HEK293 (cell line): ENCODE measurements at regions not wholly inside any gene's neighbourhood (a gene's known extent, or its start where the extent isn't known, plus 50 kb on each side); places are given as distances from the start of the nearest gene placed in this dataset.

Experiments
- CTCF ChIA-PET: fragments of 350-600 bp; formaldehyde crosslinking; extraction: SDS; loops from one replicate; lab custom pipeline; 2021; ENCODE audit warnings: antibody characterized with exemption; lab: Yijun Ruan, JAX
- POLR2A ChIA-PET: fragments of 300-600 bp; formaldehyde crosslinking; extraction: SDS; loops from one replicate; lab custom pipeline; 2020; ENCODE audit warnings: antibody characterized with exemption, inconsistent platforms; lab: Yijun Ruan, JAX
- H3K27ac ChIP-seq: fragments of 200-500 bp; sonication (Bioruptor generic); 2 replicates; pipeline ENCODE4 v1.5.1; 2014; ENCODE audit warnings: low read depth, low read length, control low read depth, inconsistent platforms; ENCODE audit errors: extremely low read depth
- H3K36me3 ChIP-seq, 2 experiments: fragments of 200-500 bp in 1 of 2; sonication (Bioruptor generic) in 1 of 2; 1 replicate in 1 of 2; 2 replicates in 1 of 2; pipeline ENCODE4 v1.5.1; 2014 to 2017; ENCODE audit warnings: inconsistent platforms in 2 of 2, low read length in 2 of 2; ENCODE audit not compliant: control insufficient read depth in 2 of 2, insufficient read depth in 1 of 2
- H3K4me1 ChIP-seq: fragments of 200-500 bp; sonication (Bioruptor generic); 2 replicates; pipeline ENCODE4 v1.5.1; 2014; ENCODE audit warnings: mild to moderate bottlenecking, low read length, inconsistent platforms; ENCODE audit not compliant: control insufficient read depth, insufficient read depth
- H3K4me3 ChIP-seq: 2 replicates; pipeline ENCODE4 v1.5.1; 2011; ENCODE audit warnings: low read depth, mild to moderate bottlenecking, control low read depth, low read length, moderate library complexity
- H3K9me3 ChIP-seq: fragments of 200-500 bp; sonication (Bioruptor generic); 2 replicates; pipeline ENCODE4 v1.5.1; 2014; ENCODE audit warnings: low read depth, low read length, inconsistent platforms; ENCODE audit not compliant: control insufficient read depth, insufficient read depth
- KLF8 ChIP-seq: fragments of 450-650 bp; formaldehyde crosslinking; IDR thresholded peaks from 2 replicates; pipeline ENCODE4 v1.5.1; 2016; ENCODE audit warnings: missing biosample characterization, missing genetic modification characterization
- PRDM1 ChIP-seq: fragments of 450-650 bp; formaldehyde crosslinking; IDR thresholded peaks from 2 replicates; pipeline ENCODE4; 2016; ENCODE audit warnings: missing biosample characterization, missing genetic modification characterization
- ZBTB26 ChIP-seq: fragments of 450-650 bp; formaldehyde crosslinking; optimal IDR thresholded peaks from 2 replicates; pipeline ENCODE3; 2016; ENCODE audit warnings: missing biosample characterization, mild to moderate bottlenecking, missing genetic modification characterization
- ZBTB49 ChIP-seq: fragments of 450-650 bp; formaldehyde crosslinking; IDR thresholded peaks from 2 replicates; pipeline ENCODE4 v1.5.1; 2016; ENCODE audit warnings: missing biosample characterization, missing genetic modification characterization, low read depth
- ZEB2 ChIP-seq: fragments of 450-650 bp; formaldehyde crosslinking; IDR thresholded peaks from 2 replicates; pipeline ENCODE4 v1.5.1; 2016; ENCODE audit warnings: missing biosample characterization, missing genetic modification characterization
- ZFHX2 ChIP-seq: fragments of 450-650 bp; formaldehyde crosslinking; conservative IDR thresholded peaks from 2 replicates; pipeline ENCODE4 v1.5.1; 2016; ENCODE audit warnings: missing biosample characterization, missing genetic modification characterization
- ZFP41 ChIP-seq: fragments of 450-650 bp; formaldehyde crosslinking; IDR thresholded peaks from 2 replicates; pipeline ENCODE4 v1.5.1; 2016; ENCODE audit warnings: missing biosample characterization, missing genetic modification characterization, borderline replicate concordance
- ZIC2 ChIP-seq: fragments of 450-650 bp; formaldehyde crosslinking; IDR thresholded peaks from 2 replicates; pipeline ENCODE4 v1.5.1; 2016; ENCODE audit warnings: missing biosample characterization, missing genetic modification characterization
- ZNF292 ChIP-seq: fragments of 450-650 bp; formaldehyde crosslinking; IDR thresholded peaks from 2 replicates; pipeline ENCODE4 v1.5.1; 2016; ENCODE audit warnings: low read depth, missing biosample characterization, missing genetic modification characterization, borderline replicate concordance
- ZNF335 ChIP-seq: fragments of 450-650 bp; formaldehyde crosslinking; conservative IDR thresholded peaks from 2 replicates; pipeline ENCODE4 v1.5.1; 2016; ENCODE audit warnings: missing biosample characterization, missing genetic modification characterization
- ZNF404 ChIP-seq: fragments of 450-650 bp; formaldehyde crosslinking; IDR thresholded peaks from 2 replicates; pipeline ENCODE4 v1.5.1; 2017; ENCODE audit warnings: missing biosample characterization, missing genetic modification characterization
- ZNF426 ChIP-seq: fragments of 450-650 bp; formaldehyde crosslinking; IDR thresholded peaks from 2 replicates; pipeline ENCODE4 v1.5.1; 2017; ENCODE audit warnings: missing biosample characterization, missing genetic modification characterization, mild to moderate bottlenecking, inconsistent platforms, moderate library complexity
- ZNF473 ChIP-seq: fragments of 450-650 bp; formaldehyde crosslinking; IDR thresholded peaks from 2 replicates; pipeline ENCODE4 v1.5.1; 2017; ENCODE audit warnings: missing biosample characterization, missing genetic modification characterization
- ZNF488 ChIP-seq: fragments of 450-650 bp; formaldehyde crosslinking; IDR thresholded peaks from 2 replicates; pipeline ENCODE4 v1.5.1; 2016; ENCODE audit warnings: missing biosample characterization, missing genetic modification characterization
- ZNF530 ChIP-seq: fragments of 450-650 bp; formaldehyde crosslinking; IDR thresholded peaks from 2 replicates; pipeline ENCODE4 v1.5.1; 2016; ENCODE audit warnings: low read depth, missing biosample characterization, missing genetic modification characterization
- ZNF555 ChIP-seq: fragments of 450-650 bp; formaldehyde crosslinking; conservative IDR thresholded peaks from 2 replicates; pipeline ENCODE4 v1.5.1; 2017; ENCODE audit warnings: missing biosample characterization, mild to moderate bottlenecking, missing genetic modification characterization, inconsistent platforms
- ZNF596 ChIP-seq: fragments of 450-650 bp; IDR thresholded peaks from 2 replicates; pipeline ENCODE4 v1.5.0; 2018; ENCODE audit warnings: missing biosample characterization, mild to moderate bottlenecking, missing genetic modification characterization, moderate library complexity
- ZNF610 ChIP-seq: fragments of 450-650 bp; formaldehyde crosslinking; IDR thresholded peaks from 2 replicates; pipeline ENCODE4 v1.5.1; 2016; ENCODE audit warnings: missing biosample characterization, missing genetic modification characterization, borderline replicate concordance
- ZNF654 ChIP-seq: fragments of 450-650 bp; formaldehyde crosslinking; IDR thresholded peaks from 2 replicates; pipeline ENCODE4 v1.5.1; 2016; ENCODE audit warnings: low read depth, missing biosample characterization, missing genetic modification characterization
- ZNF768 ChIP-seq: fragments of 450-650 bp; formaldehyde crosslinking; IDR thresholded peaks from 2 replicates; pipeline ENCODE4 v1.5.1; 2018; ENCODE audit warnings: missing biosample characterization, mild to moderate bottlenecking, missing genetic modification characterization
- ZNF776 ChIP-seq: fragments of 450-650 bp; formaldehyde crosslinking; IDR thresholded peaks from 2 replicates; pipeline ENCODE4 v1.5.0; 2017; ENCODE audit warnings: missing biosample characterization, missing genetic modification characterization, borderline replicate concordance
- TF ChIP-seq, protein P1 (sequence below): sonication (generic); formaldehyde crosslinking; IDR thresholded peaks from 2 replicates; pipeline ENCODE4 v1.8.1; 2022; ENCODE audit warnings: mild to moderate bottlenecking, moderate library complexity, missing genetic modification reagents
- TF ChIP-seq, protein P2 (sequence below): fragments of 450-650 bp; formaldehyde crosslinking; IDR thresholded peaks from 2 replicates; pipeline ENCODE4 v1.5.1; 2016; ENCODE audit warnings: missing biosample characterization, missing genetic modification characterization
- TF ChIP-seq, protein P3 (sequence below): fragments of 450-650 bp; formaldehyde crosslinking; IDR thresholded peaks from 2 replicates; pipeline ENCODE4 v1.5.1; 2016; ENCODE audit warnings: missing biosample characterization, missing genetic modification characterization
- TF ChIP-seq, protein P4 (sequence below): fragments of 450-650 bp; IDR thresholded peaks from 2 replicates; pipeline ENCODE4 v1.5.1; 2018; ENCODE audit warnings: missing biosample characterization, missing genetic modification characterization

DNA sequence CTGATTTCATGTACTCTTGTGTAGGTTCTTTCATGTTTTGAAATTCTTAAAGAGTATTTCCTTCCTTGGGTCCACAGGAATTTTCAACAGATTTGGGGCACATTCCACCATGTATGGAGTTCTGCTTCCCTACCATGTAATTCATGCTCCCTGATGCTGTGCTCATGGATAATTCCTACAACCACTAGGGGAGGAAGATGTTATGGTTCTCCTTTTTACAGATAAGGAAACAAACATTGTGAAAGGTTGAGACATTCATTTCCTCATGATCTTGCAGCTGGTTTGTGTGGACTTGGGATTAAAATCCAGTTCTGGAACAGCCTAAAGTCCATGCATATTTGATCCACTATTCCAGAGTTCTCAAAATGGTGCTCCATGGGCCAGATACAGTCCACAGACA lies 174.9 kb upstream of the FRMD4B start:
- Histone ChIP-seq H3K4me3 (no peak overlapping the region), H3K27ac (no peak overlapping the region), H3K36me3 (no peaks in the 10 kb centered on the region), H3K9me3 (no peaks in the 10 kb centered on the region), H3K4me1 (no peaks in the 10 kb centered on the region)
- ChIA-PET POLR2A (no interaction called here), CTCF (interaction anchor here (0.6 kb wide), 1 partner anchor 192 kb away, joined by 5 read pairs; no protein-coding TSS in a partner anchor)
- no peak for TF ChIP-seq ZNF610 (tag by site-specific recombination)
- TF ChIP-seq, protein P1, sequence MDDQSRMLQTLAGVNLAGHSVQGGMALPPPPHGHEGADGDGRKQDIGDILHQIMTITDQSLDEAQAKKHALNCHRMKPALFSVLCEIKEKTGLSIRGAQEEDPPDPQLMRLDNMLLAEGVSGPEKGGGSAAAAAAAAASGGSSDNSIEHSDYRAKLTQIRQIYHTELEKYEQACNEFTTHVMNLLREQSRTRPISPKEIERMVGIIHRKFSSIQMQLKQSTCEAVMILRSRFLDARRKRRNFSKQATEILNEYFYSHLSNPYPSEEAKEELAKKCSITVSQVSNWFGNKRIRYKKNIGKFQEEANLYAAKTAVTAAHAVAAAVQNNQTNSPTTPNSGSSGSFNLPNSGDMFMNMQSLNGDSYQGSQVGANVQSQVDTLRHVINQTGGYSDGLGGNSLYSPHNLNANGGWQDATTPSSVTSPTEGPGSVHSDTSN (CRISPR knock-in tag) = no peak
- no peak for TF ChIP-seq ZNF555 (tag by site-specific recombination)
- TF ChIP-seq ZNF473 (tag by site-specific recombination) = no peak
- no peak for TF ChIP-seq ZNF426 (tag by site-specific recombination)
- no peak for TF ChIP-seq ZNF654
- no peak for TF ChIP-seq KLF8 (tag by site-specific recombination)
- TF ChIP-seq, protein P2, sequence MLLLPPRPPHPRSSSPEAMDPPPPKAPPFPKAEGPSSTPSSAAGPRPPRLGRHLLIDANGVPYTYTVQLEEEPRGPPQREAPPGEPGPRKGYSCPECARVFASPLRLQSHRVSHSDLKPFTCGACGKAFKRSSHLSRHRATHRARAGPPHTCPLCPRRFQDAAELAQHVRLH (tag by site-specific recombination) = no peak
- TF ChIP-seq ZFHX2 (tag by site-specific recombination) = no peak
- TF ChIP-seq ZNF596 (tag by site-specific recombination) = no peak
- no peak for TF ChIP-seq PRDM1 (tag by site-specific recombination)
- no peak for TF ChIP-seq ZNF768 (tag by site-specific recombination)
- TF ChIP-seq ZNF776 (tag by site-specific recombination) = no peak
- TF ChIP-seq ZNF335 (tag by site-specific recombination) = no peak

DNA sequence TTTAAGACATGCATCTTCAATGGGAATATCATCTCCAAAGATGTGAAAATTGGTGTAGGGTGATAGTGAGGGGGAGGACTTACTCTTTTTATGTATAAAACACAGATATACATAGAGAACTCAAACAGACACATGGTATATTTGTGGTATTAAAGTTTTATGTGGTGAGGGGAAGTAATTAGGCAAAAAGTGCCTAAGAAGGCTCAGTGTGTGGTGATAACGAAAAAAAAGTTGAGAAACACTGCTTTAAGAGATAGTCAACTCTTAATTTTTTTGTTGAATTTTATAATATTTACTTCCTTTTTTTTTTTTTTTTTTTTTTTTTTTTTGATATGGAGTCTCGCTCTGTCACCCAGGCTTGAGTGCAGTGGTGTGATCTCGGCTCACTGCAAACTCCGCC lies 174.2 kb upstream of the FRMD4B start:
- Histone ChIP-seq H3K9me3 (no peaks in the 10 kb centered on the region), H3K27ac (no peak overlapping the region), H3K4me3 (no peak overlapping the region), H3K36me3 (no peaks in the 10 kb centered on the region), H3K4me1 (no peaks in the 10 kb centered on the region)
- POLR2A ChIA-PET = no interaction called here
- CTCF ChIA-PET = interaction anchor here (0.7 kb wide), 1 partner anchor 47 kb away, joined by 3 read pairs; no protein-coding TSS in a partner anchor
- TF ChIP-seq ZBTB49 (tag by site-specific recombination) (no peak), ZNF404 (tag by site-specific recombination) (no peak), ZIC2 (tag by site-specific recombination) (no peak), ZNF292 (tag by site-specific recombination) (no peak), ZEB2 (tag by site-specific recombination) (no peak), ZFP41 (tag by site-specific recombination) (no peak), ZNF488 (tag by site-specific recombination) (no peak), ZBTB26 (no peak), ZNF530 (tag by site-specific recombination) (no peak)
- TF ChIP-seq, protein P3, sequence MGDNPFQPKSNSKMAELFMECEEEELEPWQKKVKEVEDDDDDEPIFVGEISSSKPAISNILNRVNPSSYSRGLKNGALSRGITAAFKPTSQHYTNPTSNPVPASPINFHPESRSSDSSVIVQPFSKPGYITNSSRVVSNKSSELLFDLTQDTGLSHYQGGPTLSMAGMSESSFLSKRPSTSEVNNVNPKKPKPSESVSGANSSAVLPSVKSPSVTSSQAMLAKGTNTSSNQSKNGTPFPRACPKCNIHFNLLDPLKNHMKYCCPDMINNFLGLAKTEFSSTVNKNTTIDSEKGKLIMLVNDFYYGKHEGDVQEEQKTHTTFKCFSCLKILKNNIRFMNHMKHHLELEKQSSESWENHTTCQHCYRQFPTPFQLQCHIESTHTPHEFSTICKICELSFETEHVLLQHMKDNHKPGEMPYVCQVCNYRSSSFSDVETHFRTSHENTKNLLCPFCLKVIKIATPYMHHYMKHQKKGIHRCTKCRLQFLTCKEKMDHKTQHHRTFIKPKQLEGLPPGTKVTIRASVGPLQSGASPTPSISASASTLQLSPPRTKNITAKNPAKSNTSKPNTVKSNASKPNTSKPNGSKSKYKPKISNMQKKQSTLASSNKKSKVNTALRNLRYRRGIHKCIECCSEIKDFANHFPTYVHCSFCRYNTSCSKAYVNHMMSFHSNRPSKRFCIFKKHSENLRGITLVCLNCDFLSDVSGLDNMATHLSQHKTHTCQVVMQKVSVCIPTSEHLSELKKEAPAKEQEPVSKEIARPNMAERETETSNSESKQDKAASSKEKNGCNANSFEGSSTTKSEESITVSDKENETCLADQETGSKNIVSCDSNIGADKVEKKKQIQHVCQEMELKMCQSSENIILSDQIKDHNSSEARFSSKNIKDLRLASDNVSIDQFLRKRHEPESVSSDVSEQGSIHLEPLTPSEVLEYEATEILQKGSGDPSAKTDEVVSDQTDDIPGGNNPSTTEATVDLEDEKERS (tag by site-specific recombination) = no peak
- TF ChIP-seq, protein P2 (tag by site-specific recombination) = no peak
- TF ChIP-seq, protein P4, sequence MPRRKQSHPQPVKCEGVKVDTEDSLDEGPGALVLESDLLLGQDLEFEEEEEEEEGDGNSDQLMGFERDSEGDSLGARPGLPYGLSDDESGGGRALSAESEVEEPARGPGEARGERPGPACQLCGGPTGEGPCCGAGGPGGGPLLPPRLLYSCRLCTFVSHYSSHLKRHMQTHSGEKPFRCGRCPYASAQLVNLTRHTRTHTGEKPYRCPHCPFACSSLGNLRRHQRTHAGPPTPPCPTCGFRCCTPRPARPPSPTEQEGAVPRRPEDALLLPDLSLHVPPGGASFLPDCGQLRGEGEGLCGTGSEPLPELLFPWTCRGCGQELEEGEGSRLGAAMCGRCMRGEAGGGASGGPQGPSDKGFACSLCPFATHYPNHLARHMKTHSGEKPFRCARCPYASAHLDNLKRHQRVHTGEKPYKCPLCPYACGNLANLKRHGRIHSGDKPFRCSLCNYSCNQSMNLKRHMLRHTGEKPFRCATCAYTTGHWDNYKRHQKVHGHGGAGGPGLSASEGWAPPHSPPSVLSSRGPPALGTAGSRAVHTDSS (tag by site-specific recombination) = no peak
